GM12878 (cell line): ENCODE measurements at regions not wholly inside any gene's neighbourhood (a gene's known extent, or its start where the extent isn't known, plus 50 kb on each side); places are given as distances from the start of the nearest gene placed in this dataset.

Source experiments
- ATAC-seq: fragments of 200-7000 bp; cut with Tn5 transposase; 3 replicates; pipeline ENCODE4 v1.9.1; 2020; ENCODE audit warnings: mild to moderate bottlenecking, moderate library complexity
- BruUV-seq: library from RNA; stranded (reverse); fragments of 400-500 nt; replicated peaks from 2 replicates; lab custom pipeline; 2021; lab: Mats Ljungman, UMichigan
- CTCF ChIA-PET: fragments of 300-600 bp; sonication (Branson Sonifier 250); formaldehyde crosslinking; extraction: SDS; loops from one replicate; lab custom pipeline; 2021; ENCODE audit warnings: inconsistent platforms; lab: Yijun Ruan, JAX
- POLR2A ChIA-PET: fragments of 350-600 bp; formaldehyde crosslinking; extraction: SDS; loops from one replicate; lab custom pipeline; 2021; ENCODE audit warnings: inconsistent platforms; lab: Charles Lee
- RAD21 ChIA-PET: fragments of 300-600 bp; sonication (Branson Sonifier 250); formaldehyde crosslinking; loops from one replicate; lab custom pipeline; 2023; ENCODE audit warnings: antibody characterized with exemption; ENCODE audit not compliant: unreplicated experiment; lab: Charles Lee
- SMC1A ChIA-PET: fragments of 300-600 bp; sonication (Branson Sonifier 250); formaldehyde crosslinking; loops from one replicate; lab custom pipeline; 2023; ENCODE audit not compliant: unreplicated experiment, uncharacterized antibody; lab: Charles Lee
- DNase-seq: peaks from one replicate; pipeline ENCODE4 v3.0.0-alpha.2; 2011; ENCODE audit warnings: low read depth, low spot score
- FAIRE-seq: peaks from 3 replicates; lab custom pipeline; 2011; peaks lifted over from hg19 to GRCh38; lab: Jason Lieb, UNC
- H2AFZ ChIP-seq: 2 replicates; pipeline ENCODE4 v1.6.0; 2011; ENCODE audit warnings: low read depth, low read length, control low read depth; ENCODE audit not compliant: control insufficient read depth
- H3K27ac ChIP-seq: 2 replicates; pipeline ENCODE4 v1.5.1; 2011; ENCODE audit warnings: control low read depth; ENCODE audit not compliant: control insufficient read depth, insufficient read depth
- H3K27me3 ChIP-seq, 2 experiments: replicated peaks in 1 of 2; 2 replicates each; pipeline versions ENCODE4 v1.6.0 to v1.6.1; 2011; ENCODE audit warnings: low read length in 1 of 2; ENCODE audit not compliant: control insufficient read depth in 2 of 2, insufficient read depth in 2 of 2
- H3K36me3 ChIP-seq, 2 experiments: 2 replicates each; pipeline ENCODE4 v1.5.1; 2011; ENCODE audit warnings: low read length in 1 of 2; ENCODE audit not compliant: control insufficient read depth in 2 of 2, insufficient read depth in 2 of 2
- H3K4me1 ChIP-seq: 2 replicates; pipeline ENCODE4 v1.6.1; 2011; ENCODE audit warnings: mild to moderate bottlenecking, low read length, moderate library complexity, mixed read lengths; ENCODE audit not compliant: control insufficient read depth, insufficient read depth
- H3K4me2 ChIP-seq: 2 replicates; pipeline ENCODE4 v1.6.0; 2011; ENCODE audit warnings: control low read depth; ENCODE audit not compliant: control insufficient read depth, insufficient read depth
- H3K4me3 ChIP-seq: fragments of 200-600 bp; sonication (generic); 2 replicates; pipeline ENCODE4 v1.5.1; 2016
- H3K79me2 ChIP-seq: 2 replicates; pipeline ENCODE4 v1.6.0; 2011; ENCODE audit warnings: low read length; ENCODE audit not compliant: control insufficient read depth, insufficient read depth
- H3K9ac ChIP-seq: 2 replicates; pipeline ENCODE4 v1.8.0; 2011; ENCODE audit warnings: low read length, control low read depth, mixed read lengths; ENCODE audit not compliant: control insufficient read depth, insufficient read depth
- H3K9me3 ChIP-seq: replicated peaks from 3 replicates; pipeline ENCODE4 v1.5.1; 2011; ENCODE audit warnings: mild to moderate bottlenecking, low read length; ENCODE audit not compliant: control insufficient read depth, insufficient read depth
- H4K20me1 ChIP-seq: 2 replicates; pipeline ENCODE4 v1.6.0; 2011; ENCODE audit not compliant: control insufficient read depth, insufficient read depth
- BACH1 ChIP-seq: fragments of 450-650 bp; IDR thresholded peaks from 2 replicates; pipeline ENCODE4 v1.6.1; 2017; ENCODE audit warnings: mild to moderate bottlenecking, borderline replicate concordance
- BCLAF1 ChIP-seq: fragments of 450-650 bp; IDR thresholded peaks from 2 replicates; pipeline ENCODE4 v1.6.1; 2017; ENCODE audit warnings: antibody characterized with exemption, mild to moderate bottlenecking, moderate library complexity
- E2F4 ChIP-seq: IDR thresholded peaks from 2 replicates; pipeline ENCODE4 v1.6.1; 2012; ENCODE audit warnings: low read depth, low read length, improper control_type of control experiment
- IKZF1 ChIP-seq: fragments of 450-650 bp; conservative IDR thresholded peaks from 2 replicates; pipeline ENCODE4 v1.6.1; 2017; ENCODE audit warnings: antibody characterized with exemption, mild to moderate bottlenecking
- JUND ChIP-seq: IDR thresholded peaks from 2 replicates; pipeline ENCODE4 v1.6.1; 2012; ENCODE audit warnings: low read depth, mild to moderate bottlenecking, low read length, improper control_type of control experiment, moderate library complexity
- KAT2A ChIP-seq: conservative IDR thresholded peaks from 2 replicates; pipeline ENCODE4 v1.6.1; 2011; ENCODE audit warnings: low read depth, low read length; ENCODE audit not compliant: control insufficient read depth
- MTA2 ChIP-seq: fragments of 450-650 bp; IDR thresholded peaks from 2 replicates; pipeline ENCODE4 v1.6.1; 2016; ENCODE audit warnings: low read depth, mild to moderate bottlenecking, moderate library complexity
- NFIC ChIP-seq: IDR thresholded peaks from 2 replicates; pipeline ENCODE4 v1.6.1; 2012; ENCODE audit warnings: low read depth, mild to moderate bottlenecking, inconsistent platforms, low read length, moderate library complexity
- RFX5 ChIP-seq: IDR thresholded peaks from 2 replicates; pipeline ENCODE4 v1.6.1; 2011; ENCODE audit warnings: low read depth, low read length, improper control_type of control experiment
- SREBF1 ChIP-seq: IDR thresholded peaks from 2 replicates; pipeline ENCODE4 v1.6.1; 2012; ENCODE audit warnings: mild to moderate bottlenecking, low read length
- TCF12 ChIP-seq: IDR thresholded peaks from 2 replicates; pipeline ENCODE4 v1.6.1; 2011; ENCODE audit warnings: low read depth, mild to moderate bottlenecking, low read length
- WRNIP1 ChIP-seq: IDR thresholded peaks from 2 replicates; pipeline ENCODE4 v1.6.1; 2011; ENCODE audit warnings: low read depth, low read length, improper control_type of control experiment, borderline replicate concordance
- ZNF24 ChIP-seq: fragments of 450-650 bp; IDR thresholded peaks from 2 replicates; pipeline ENCODE4 v1.6.1; 2017; ENCODE audit warnings: antibody characterized with exemption, mild to moderate bottlenecking
- in situ Hi-C: fragments of 300-500 bp; cut with MboI; formaldehyde crosslinking; loops from 9 replicates; pipeline ENCODE4 v1.14.3; 2018; ENCODE audit warnings: mixed read lengths
- intact Hi-C: fragments of 100-400 bp; cut with micrococcal nuclease; formaldehyde crosslinking; loops from one replicate; pipeline ENCODE4 v1.14.2; 2022; ENCODE audit not compliant: unreplicated experiment
- TF ChIP-seq, protein P1 (sequence below): fragments of 450-650 bp; IDR thresholded peaks from 2 replicates; pipeline ENCODE4 v1.6.1; 2017; ENCODE audit warnings: mild to moderate bottlenecking
- TF ChIP-seq, protein P2 (sequence below): fragments of 450-650 bp; IDR thresholded peaks from 2 replicates; pipeline ENCODE4 v1.6.1; 2018; ENCODE audit warnings: borderline replicate concordance, mild to moderate bottlenecking; ENCODE audit not compliant: partially characterized antibody
- TF ChIP-seq, protein P3 (sequence below): IDR thresholded peaks from 2 replicates; pipeline ENCODE4 v1.6.1; 2011; ENCODE audit warnings: low read depth, mild to moderate bottlenecking, low read length, moderate library complexity, borderline replicate concordance; ENCODE audit errors: extremely low read depth

DNA sequence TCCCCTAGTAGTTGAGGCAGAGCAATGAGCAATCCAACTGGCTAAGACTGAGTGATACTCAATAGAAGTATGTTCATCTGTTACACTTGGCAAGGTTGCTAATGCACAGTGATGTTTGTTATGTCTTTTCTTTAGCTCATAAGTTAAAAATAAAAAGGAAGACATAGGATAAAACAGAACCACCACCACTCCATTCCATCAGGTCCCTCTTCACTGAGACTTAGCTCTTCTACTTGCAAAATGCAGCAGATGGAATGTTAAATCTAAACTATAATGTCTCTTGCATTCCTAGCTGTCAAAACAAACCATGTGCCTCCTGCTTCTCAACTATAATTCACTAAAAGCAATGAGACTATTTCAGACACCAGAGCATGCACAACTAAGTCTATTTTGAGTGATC lies 265.6 kb upstream of the UBE2E2 start:
- Histone ChIP-seq H3K9ac (no peak overlapping the region), H2AFZ (no peak overlapping the region), H3K27me3 (0 out of 4 replicates have a peak, but pooled peaks cover 0 to 3% of the 10 kb centered on the region in 2 experiments), H4K20me1 (no peaks in the 10 kb centered on the region), H3K4me1 (no peaks in the 10 kb centered on the region), H3K36me3 (no peaks in the 10 kb centered on the region), H3K27ac (no peak overlapping the region), H3K4me2 (no peak overlapping the region), H3K4me3 (no peak overlapping the region), H3K9me3 (no peaks in the 10 kb centered on the region), H3K79me2 (no peaks in the 10 kb centered on the region)
- TF ChIP-seq BACH1 (no peak), ZNF24 (no peak), JUND (no peak), BCLAF1 (no peak), KAT2A (no peak), TCF12 (no peak), RFX5 (no peak), E2F4 (no peak), SREBF1 (no peak), MTA2 (no peak), IKZF1 (no peak), NFIC (no peak), WRNIP1 (no peak)
- TF ChIP-seq, protein P1, sequence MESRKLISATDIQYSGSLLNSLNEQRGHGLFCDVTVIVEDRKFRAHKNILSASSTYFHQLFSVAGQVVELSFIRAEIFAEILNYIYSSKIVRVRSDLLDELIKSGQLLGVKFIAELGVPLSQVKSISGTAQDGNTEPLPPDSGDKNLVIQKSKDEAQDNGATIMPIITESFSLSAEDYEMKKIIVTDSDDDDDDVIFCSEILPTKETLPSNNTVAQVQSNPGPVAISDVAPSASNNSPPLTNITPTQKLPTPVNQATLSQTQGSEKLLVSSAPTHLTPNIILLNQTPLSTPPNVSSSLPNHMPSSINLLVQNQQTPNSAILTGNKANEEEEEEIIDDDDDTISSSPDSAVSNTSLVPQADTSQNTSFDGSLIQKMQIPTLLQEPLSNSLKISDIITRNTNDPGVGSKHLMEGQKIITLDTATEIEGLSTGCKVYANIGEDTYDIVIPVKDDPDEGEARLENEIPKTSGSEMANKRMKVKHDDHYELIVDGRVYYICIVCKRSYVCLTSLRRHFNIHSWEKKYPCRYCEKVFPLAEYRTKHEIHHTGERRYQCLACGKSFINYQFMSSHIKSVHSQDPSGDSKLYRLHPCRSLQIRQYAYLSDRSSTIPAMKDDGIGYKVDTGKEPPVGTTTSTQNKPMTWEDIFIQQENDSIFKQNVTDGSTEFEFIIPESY, result no peak
- TF ChIP-seq, protein P2, sequence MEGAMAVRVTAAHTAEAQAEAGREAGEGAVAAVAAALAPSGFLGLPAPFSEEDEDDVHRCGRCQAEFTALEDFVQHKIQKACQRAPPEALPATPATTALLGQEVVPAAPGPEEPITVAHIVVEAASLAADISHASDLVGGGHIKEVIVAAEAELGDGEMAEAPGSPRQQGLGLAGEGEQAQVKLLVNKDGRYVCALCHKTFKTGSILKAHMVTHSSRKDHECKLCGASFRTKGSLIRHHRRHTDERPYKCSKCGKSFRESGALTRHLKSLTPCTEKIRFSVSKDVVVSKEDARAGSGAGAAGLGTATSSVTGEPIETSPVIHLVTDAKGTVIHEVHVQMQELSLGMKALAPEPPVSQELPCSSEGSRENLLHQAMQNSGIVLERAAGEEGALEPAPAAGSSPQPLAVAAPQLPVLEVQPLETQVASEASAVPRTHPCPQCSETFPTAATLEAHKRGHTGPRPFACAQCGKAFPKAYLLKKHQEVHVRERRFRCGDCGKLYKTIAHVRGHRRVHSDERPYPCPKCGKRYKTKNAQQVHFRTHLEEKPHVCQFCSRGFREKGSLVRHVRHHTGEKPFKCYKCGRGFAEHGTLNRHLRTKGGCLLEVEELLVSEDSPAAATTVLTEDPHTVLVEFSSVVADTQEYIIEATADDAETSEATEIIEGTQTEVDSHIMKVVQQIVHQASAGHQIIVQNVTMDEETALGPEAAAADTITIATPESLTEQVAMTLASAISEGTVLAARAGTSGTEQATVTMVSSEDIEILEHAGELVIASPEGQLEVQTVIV, result no peak
- TF ChIP-seq, protein P3, sequence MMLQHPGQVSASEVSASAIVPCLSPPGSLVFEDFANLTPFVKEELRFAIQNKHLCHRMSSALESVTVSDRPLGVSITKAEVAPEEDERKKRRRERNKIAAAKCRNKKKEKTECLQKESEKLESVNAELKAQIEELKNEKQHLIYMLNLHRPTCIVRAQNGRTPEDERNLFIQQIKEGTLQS, result no peak
- POLR2A ChIA-PET, result no interaction called here
- CTCF ChIA-PET, result no interaction called here
- SMC1A ChIA-PET, result no interaction called here
- DNase-seq (no peak), FAIRE-seq (no peak), ATAC-seq (no peak)
- in situ Hi-C loops, result no loop called here
- intact Hi-C loops, result no loop called here
- BruUV-seq, result no TSS peak
- RAD21 ChIA-PET, result no interaction called here
